ENCODE measurements at regions not wholly inside any gene's neighbourhood (a gene's known extent, or its start where the extent isn't known, plus 50 kb on each side); places are given as distances from the start of the nearest gene placed in this dataset.

DNA sequence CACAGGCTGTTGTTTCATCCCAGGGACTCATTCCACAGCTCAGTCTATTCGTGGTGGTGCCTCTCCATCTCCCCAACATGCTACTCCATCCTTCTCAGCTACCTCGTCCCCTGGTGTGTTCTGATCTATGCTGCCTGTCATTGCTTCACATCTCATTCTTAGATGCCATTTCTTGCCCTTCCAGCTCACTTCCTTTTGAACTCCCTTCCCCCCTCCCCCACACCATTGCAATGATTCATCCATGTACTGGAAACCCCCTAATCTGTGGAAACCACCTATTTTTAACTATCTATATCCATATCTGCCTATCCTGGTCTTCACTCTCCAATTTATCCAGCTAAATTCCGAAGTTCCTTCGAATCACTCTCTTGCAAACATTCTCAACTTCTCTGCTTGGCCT, 65.7 kb upstream of the PARD3B start:
- TF ChIP-seq, protein P1, sequence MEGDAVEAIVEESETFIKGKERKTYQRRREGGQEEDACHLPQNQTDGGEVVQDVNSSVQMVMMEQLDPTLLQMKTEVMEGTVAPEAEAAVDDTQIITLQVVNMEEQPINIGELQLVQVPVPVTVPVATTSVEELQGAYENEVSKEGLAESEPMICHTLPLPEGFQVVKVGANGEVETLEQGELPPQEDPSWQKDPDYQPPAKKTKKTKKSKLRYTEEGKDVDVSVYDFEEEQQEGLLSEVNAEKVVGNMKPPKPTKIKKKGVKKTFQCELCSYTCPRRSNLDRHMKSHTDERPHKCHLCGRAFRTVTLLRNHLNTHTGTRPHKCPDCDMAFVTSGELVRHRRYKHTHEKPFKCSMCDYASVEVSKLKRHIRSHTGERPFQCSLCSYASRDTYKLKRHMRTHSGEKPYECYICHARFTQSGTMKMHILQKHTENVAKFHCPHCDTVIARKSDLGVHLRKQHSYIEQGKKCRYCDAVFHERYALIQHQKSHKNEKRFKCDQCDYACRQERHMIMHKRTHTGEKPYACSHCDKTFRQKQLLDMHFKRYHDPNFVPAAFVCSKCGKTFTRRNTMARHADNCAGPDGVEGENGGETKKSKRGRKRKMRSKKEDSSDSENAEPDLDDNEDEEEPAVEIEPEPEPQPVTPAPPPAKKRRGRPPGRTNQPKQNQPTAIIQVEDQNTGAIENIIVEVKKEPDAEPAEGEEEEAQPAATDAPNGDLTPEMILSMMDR (IDR thresholded peaks at IDR 0.05), result no peak
- no peak for TF ChIP-seq EZH2 (IDR thresholded peaks at IDR 0.05; ENCODE audit: borderline replicate concordance, insufficient read depth, low read depth, low read length, poor library complexity, severe bottlenecking)
